AG08396 (cell line): ENCODE measurements at regions not wholly inside any gene's neighbourhood (a gene's known extent, or its start where the extent isn't known, plus 50 kb on each side); places are given as distances from the start of the nearest gene placed in this dataset.
"Not testable (repeated sequence)": the region's sequence is repeated elsewhere in the genome, so short reads cannot be mapped to it uniquely, and the experiment has no call there.

Experiments
- DNase-seq: peaks from one replicate; pipeline ENCODE4 v3.0.0; 2012; ENCODE audit warnings: low spot score, mixed read lengths

- no peak for DNase-seq
Observed at GRCh38 chr18:1668279-1668678, 763.6 kb downstream of the ADCYAP1 start.

- DNase-seq, result not testable (repeated sequence)
Observed at GRCh38 chr18:1671710-1672109, 767.0 kb downstream of the ADCYAP1 start.

DNA sequence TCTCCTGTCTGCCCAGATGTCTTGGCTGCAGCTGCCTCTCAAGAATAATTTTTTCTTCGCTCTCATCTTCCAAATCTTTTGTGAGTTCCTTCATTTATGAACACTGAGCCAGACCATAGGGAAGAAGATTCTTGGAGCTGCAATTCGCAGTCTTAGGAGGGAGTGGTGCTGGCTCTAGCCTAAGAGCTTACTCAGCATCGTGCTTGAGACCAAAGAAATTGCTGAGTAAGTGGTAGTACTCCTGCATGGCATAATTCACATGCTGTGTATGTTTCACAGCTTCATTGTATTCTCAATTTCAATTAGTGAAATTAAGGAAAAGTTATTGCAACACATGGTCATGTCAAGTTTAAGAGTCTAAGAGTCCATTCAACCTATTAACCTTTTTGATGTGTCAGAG is 771.7 kb downstream of the ADCYAP1 start:
- DNase-seq, result no peak

- no peak for DNase-seq
Observed at GRCh38 chr18:1680108-1680507, 775.4 kb downstream of the ADCYAP1 start.

DNA sequence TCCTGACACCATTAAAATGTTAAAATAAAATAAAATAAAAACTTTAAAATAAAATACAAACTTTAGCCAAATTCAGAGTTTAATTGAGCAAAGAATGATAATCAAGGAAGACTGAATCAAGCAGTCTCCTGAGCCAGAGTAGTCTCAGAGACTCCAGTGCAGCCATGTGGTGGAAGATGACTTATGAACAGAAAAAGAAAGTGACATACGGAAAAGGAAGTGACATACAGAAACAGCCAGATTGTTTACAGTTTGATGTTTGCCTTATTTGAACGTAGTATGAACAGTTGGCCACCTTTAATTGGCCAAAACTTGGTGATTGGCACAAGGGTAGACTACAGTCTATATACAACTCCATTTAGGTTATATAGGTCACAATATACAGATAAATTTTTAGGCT is 787.2 kb downstream of the ADCYAP1 start:
- no peak for DNase-seq

DNA sequence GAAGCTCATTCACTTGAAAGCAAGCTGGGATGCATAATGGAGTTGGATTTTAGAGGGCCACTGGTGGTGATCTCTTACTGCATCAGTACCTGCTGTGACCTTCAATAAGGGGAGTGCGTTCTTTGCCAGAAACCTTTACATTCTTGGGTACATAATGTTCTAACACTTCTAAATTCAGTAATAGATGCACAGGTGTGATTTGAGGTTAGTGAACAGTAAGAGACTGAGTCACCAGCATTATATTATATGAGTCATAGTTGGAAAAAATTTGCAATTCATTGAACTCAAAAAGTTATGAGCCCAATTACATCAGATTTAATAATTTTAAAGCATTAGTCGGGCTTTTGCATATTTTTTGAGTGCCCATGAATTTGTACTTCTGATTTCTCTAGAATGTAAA is 803.3 kb downstream of the ADCYAP1 start:
- DNase-seq, result no peak

DNA sequence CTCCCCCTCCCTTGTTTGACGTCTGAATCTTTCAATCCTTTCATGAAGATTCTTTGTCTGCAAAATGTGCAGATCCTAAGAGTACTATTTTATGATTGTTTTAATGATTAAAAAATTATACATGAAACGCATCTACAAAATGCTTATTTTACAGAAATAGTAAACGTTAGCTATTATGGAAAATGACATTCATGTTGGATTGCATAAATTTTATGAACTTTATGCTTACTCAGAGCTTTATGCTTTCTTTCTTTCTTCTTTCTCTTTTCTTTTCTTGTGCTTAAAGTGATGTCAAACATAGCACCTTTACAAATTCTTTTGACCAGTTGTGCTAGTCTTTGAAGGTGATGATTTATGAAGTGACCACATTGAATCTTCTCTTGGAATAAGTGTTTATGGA is 805.4 kb downstream of the ADCYAP1 start:
- DNase-seq, result no peak

GRCh38 chr18:1732143-1732542 is 827.5 kb downstream of the ADCYAP1 start:
- DNase-seq, result no peak

DNA sequence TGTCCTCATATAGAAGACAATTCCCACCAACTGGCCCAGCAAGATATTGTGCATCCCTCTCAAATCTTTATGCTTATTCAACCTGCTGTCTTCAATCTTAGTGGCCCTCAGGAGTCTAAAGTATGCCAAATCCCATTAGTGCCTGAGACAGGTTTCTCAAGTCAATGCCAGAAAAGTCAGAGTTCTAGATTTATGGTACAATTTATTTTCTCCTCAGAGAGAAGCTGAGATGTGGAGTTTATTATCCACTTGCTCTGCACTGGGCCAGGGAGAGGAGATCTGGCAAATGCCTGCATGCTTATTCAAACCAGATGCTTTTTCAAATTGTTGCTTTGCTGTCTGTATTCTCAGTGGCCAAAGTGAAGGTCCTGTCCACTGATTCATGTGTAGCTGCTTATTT is 825.2 kb downstream of the METTL4 start:
- no peak for DNase-seq

- DNase-seq, result no peak
Observed at GRCh38 chr18:1751249-1751648, 820.1 kb downstream of the METTL4 start.

DNA sequence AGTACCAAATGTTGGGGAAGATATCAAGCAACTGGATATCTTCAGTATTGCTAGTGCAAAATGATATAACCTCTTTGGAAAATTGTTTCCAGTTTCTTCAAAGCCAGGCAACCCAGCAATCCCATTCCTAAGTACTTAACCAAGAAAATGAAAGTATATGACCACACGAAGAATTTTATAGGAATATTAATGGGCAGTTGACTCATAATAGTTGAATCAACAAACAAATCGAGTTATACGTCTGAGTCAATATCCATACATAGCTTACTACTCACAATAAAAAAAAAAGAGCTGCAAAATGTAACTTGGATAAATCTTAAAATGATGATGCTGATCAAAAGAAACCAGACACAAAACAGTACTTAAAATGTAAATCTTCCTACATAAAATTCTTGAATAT is 810.4 kb downstream of the METTL4 start:
- DNase-seq, result no peak

- no peak for DNase-seq
Observed at GRCh38 chr18:1774261-1774660, 797.0 kb downstream of the METTL4 start.

DNA sequence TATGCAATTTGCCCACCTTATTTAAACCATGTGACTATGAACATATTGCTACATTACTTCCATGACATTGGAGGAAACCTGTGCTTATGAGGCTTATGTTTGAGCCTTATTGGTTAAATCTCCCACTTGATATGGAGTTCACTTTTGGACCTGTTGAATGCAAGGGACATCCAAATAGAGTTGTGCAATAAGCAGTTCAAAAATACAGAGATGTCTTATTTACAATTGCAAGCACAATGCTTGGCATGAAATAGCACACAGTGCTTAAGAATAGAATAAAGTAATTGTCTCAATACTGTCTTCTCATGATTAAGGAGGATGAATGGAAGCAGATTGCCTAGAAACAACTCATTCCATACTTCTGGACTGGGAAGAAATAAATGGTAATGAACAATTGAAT is 793.5 kb downstream of the METTL4 start:
- DNase-seq, result no peak

- no peak for DNase-seq
Observed at GRCh38 chr18:1778496-1779178, 792.7 kb downstream of the METTL4 start.

GRCh38 chr18:1779587-1779986 is 791.7 kb downstream of the METTL4 start:
- DNase-seq, result no peak

GRCh38 chr18:1784113-1784512 is 787.2 kb downstream of the METTL4 start:
- no peak for DNase-seq

DNA sequence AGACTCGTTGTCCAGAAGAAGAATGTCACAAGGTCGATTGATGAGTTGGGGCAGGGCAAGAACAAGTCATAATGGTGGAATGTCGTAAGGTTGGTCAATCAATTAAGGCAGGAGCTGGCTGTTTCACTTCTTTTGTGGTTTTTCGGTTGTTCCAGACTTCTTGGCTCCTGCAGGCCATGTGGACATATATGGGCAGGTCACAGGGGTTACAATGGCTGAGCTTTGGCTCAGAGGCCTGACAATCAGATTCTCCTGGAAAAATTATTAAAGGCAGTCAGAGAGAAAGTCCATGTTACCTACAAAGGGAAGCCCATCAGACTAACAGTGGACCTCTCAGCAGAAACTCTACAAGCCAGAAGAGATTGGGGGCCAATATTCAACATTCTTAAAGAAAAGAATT is 785.3 kb downstream of the METTL4 start:
- DNase-seq, result not testable (repeated sequence)

DNA sequence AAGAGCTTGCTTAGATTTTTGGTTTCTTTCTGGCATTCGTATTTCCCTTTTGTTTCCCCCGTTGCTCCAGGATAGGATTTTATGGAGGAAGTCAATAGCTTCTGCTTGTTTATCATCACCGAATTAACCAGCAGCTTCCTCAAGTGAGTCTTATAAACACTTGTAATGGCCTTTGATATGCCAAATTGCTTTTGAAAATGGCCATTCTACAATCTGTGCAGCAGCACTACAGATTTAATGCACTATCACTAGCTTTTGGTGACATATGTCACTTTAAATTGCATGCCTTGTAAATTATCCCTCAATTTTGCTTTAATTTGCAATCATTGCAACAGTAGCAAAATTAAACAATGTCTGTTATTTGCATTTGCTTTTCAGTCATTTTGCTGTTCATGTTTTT is 774.7 kb downstream of the METTL4 start:
- no peak for DNase-seq

DNA sequence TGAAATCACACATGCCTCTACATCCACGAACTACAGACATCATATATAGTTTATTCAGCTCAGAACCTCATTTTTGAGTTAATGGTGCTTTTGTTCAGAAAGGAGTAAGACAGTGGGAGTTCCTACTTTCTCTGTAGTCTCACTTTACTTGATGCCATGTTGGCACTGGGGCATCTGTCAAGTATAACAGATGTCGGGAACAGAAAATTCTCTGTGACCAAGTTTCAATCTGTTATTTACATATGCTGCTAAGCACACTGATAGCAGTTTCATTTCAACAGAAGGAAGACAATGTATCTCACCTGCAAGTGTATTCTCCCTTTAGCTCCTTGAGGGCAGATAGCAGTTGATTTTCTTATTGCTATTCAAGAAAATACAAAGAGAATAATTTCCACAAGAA is 774.1 kb downstream of the METTL4 start:
- no peak for DNase-seq

GRCh38 chr18:1805521-1805920 is 765.8 kb downstream of the METTL4 start:
- no peak for DNase-seq

DNA sequence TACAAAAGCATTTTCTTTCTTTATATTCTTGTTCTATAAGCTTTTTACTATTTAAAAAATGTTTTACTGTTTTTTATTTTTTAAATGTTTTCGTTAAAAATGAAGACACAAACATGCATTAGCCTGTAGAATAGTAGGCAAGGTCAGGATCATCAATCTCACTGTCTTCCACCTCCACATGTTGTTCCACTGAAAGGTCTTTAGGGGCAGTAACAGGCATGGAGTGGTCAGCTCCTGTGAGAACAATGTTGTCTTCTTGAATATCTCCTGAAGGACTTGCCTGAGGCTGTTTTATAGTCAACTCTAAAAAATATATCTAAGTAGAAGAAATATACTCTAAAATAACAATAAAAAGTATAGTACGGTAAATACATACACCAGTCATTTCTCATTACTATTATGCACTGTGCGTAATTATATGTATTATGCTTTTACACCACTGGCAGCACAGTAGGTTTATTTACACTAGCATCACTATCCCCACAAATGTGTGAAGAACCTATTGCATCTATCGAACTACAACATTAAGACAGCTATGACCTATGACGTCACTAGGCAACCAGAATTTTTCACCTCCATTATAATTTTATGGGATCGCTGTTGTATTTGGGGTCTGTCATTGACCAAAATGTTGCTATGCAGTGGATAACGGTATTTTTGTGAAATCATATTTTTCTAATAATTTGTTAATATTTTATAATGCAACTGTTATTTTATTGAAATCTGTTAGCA is 764.3 kb downstream of the METTL4 start:
- no peak for DNase-seq

DNA sequence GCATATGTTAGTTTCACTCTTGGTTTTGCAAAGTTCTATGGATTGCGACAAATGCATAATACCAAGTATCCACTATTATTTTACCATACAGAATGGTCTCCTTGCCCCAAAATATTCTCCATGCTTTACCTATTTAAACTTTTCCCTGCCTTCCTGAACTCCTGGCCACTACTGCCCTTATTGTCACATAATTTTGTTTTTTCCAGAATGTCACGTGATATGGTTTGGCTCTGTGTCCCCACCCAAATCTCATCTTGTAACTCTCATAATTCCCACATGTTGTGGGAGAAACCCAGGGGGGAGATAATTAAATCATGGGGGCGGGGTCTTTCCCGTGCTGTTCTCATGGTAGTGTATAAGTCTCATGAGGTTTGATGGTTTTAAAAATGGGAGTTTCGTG is 760.0 kb downstream of the METTL4 start:
- DNase-seq, result no peak

DNA sequence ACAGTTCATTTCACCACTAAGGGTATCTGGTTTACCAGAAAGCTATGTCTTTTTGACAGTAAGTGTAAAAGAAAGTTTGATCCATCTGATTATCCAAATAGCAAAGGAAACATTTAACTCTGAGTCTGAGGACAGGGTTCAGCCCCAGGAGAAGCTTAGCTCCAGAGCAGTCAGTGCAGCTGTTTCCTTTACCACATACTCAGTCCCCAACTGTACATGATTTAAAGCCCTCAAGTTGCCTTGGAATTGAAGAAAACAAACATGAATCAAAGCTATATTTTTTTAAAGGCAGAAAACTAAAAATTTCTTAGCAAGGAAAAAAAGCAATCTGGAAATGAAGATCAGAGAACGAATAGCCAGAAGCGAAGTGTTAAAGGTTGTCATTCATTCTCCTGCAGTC is 746.0 kb downstream of the METTL4 start:
- DNase-seq, result no peak

DNA sequence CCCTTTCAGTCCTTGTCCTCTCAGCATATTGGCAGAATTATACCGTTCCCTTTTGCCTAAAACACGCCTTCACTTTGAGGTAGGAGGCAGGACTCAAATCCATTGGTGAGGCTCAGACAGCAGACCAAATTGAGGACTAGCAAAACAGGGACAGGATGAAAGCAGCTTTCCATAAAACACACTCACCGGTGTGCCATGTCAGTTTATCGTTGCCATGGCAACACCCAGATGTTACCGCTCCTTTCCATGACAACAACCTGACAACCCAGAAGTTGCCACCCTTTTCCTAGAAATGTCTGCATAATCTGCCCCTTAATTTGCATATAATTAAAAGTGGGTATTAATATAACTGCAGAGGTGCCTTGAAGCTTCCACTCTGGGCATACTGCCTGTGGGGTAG is 730.4 kb downstream of the METTL4 start:
- DNase-seq, result no peak
